Liver (tissue), 8 donors: ENCODE measurements at regions not wholly inside any gene's neighbourhood (a gene's known extent, or its start where the extent isn't known, plus 50 kb on each side); places are given as distances from the start of the nearest gene placed in this dataset.

Experiments used
- DNase-seq: peaks from one replicate; pipeline ENCODE4 v3.0.0-alpha.2; 2017; ENCODE audit warnings: low spot score
- H3K27ac ChIP-seq, 2 donors: one replicate each; pipeline ENCODE4 v1.7.0; 2013; ENCODE audit warnings: inconsistent platforms in 2 of 2, low read length in 2 of 2, control low read depth in 1 of 2, low read depth in 1 of 2, mild to moderate bottlenecking in 1 of 2
- H3K27me3 ChIP-seq, 4 donors: one replicate each; pipeline versions ENCODE4 v1.6.1 to v1.7.0; 2013; ENCODE audit warnings: low read length in 3 of 4, inconsistent platforms in 1 of 4, mild to moderate bottlenecking in 1 of 4, moderate library complexity in 1 of 4; ENCODE audit not compliant: control insufficient read depth in 4 of 4, insufficient read depth in 4 of 4
- H3K36me3 ChIP-seq, 4 donors: one replicate each; pipeline versions ENCODE4 v1.6.1 to v1.7.0; 2013; ENCODE audit warnings: low read length in 3 of 4, mild to moderate bottlenecking in 3 of 4, low read depth in 1 of 4, moderate library complexity in 1 of 4; ENCODE audit not compliant: control insufficient read depth in 4 of 4, insufficient read depth in 3 of 4
- H3K4me1 ChIP-seq, 4 donors: one replicate each; pipeline versions ENCODE4 v1.6.1 to v1.7.0; 2013; ENCODE audit warnings: low read length in 3 of 4, mild to moderate bottlenecking in 3 of 4, moderate library complexity in 1 of 4; ENCODE audit not compliant: control insufficient read depth in 4 of 4, insufficient read depth in 4 of 4
- H3K4me3 ChIP-seq, 3 donors: one replicate each; pipeline versions ENCODE4 v1.6.1 to v1.7.0; 2013; ENCODE audit warnings: low read length in 3 of 3, control low read depth in 1 of 3, low read depth in 1 of 3, mild to moderate bottlenecking in 1 of 3
- H3K9ac ChIP-seq, 2 donors: one replicate each; pipeline ENCODE4 v1.7.0; 2013; ENCODE audit warnings: low read length in 2 of 2, mild to moderate bottlenecking in 2 of 2, moderate library complexity in 2 of 2, control low read depth in 1 of 2, low read depth in 1 of 2
- H3K9me3 ChIP-seq, 4 donors: one replicate each; pipeline versions ENCODE4 v1.6.1 to v1.7.0; 2013; ENCODE audit warnings: low read length in 3 of 4; ENCODE audit not compliant: control insufficient read depth in 4 of 4
- EGR1 ChIP-seq, 2 donors: IDR thresholded peaks; 2 replicates each; pipeline ENCODE4 v1.6.1; 2016 to 2018; ENCODE audit warnings: antibody characterized with exemption in 2 of 2, low read depth in 2 of 2
- FOXA1 ChIP-seq: IDR thresholded peaks from 2 replicates; pipeline ENCODE4 v1.6.1; 2016; ENCODE audit warnings: antibody characterized with exemption
- FOXA2 ChIP-seq: IDR thresholded peaks from 2 replicates; pipeline ENCODE4 v1.6.1; 2016; ENCODE audit warnings: antibody characterized with exemption
- GABPA ChIP-seq, 2 donors: IDR thresholded peaks in 1 of 2; conservative IDR thresholded peaks in 1 of 2; 2 replicates each; pipeline ENCODE4 v1.6.1; 2016; ENCODE audit warnings: antibody characterized with exemption in 2 of 2, mild to moderate bottlenecking in 1 of 2, moderate library complexity in 1 of 2
- HNF4A ChIP-seq, 2 donors: conservative IDR thresholded peaks; 2 replicates each; pipeline ENCODE4 v1.6.1; 2016; ENCODE audit warnings: antibody characterized with exemption in 2 of 2, mild to moderate bottlenecking in 2 of 2
- HNF4G ChIP-seq: IDR thresholded peaks from 2 replicates; pipeline ENCODE4 v1.6.1; 2016; ENCODE audit warnings: antibody characterized with exemption
- JUND ChIP-seq, 2 donors: IDR thresholded peaks; 2 replicates each; pipeline ENCODE4 v1.6.1; 2016; ENCODE audit warnings: antibody characterized with exemption in 2 of 2
- MAX ChIP-seq: IDR thresholded peaks from 2 replicates; pipeline ENCODE4 v1.6.1; 2016; ENCODE audit warnings: antibody characterized with exemption
- NR2F2 ChIP-seq: IDR thresholded peaks from 2 replicates; pipeline ENCODE4 v1.6.1; 2016; ENCODE audit warnings: antibody characterized with exemption
- RAD21 ChIP-seq, 2 donors: IDR thresholded peaks; 2 replicates each; pipeline ENCODE4 v1.6.1; 2016; ENCODE audit warnings: antibody characterized with exemption in 2 of 2, mild to moderate bottlenecking in 2 of 2
- REST ChIP-seq: IDR thresholded peaks from 2 replicates; pipeline ENCODE4 v1.6.1; 2016; ENCODE audit warnings: antibody characterized with exemption, mild to moderate bottlenecking
- RXRA ChIP-seq, 2 donors: IDR thresholded peaks; 2 replicates each; pipeline ENCODE4 v1.6.1; 2017 to 2018; ENCODE audit warnings: antibody characterized with exemption in 2 of 2, mild to moderate bottlenecking in 1 of 2
- SP1 ChIP-seq: IDR thresholded peaks from 2 replicates; pipeline ENCODE4 v1.6.1; 2018; ENCODE audit warnings: antibody characterized with exemption, mild to moderate bottlenecking
- TAF1 ChIP-seq: conservative IDR thresholded peaks from 2 replicates; pipeline ENCODE4 v1.6.1; 2016; ENCODE audit warnings: antibody characterized with exemption, mild to moderate bottlenecking
- YY1 ChIP-seq: IDR thresholded peaks from 2 replicates; pipeline ENCODE4 v1.6.1; 2016; ENCODE audit warnings: antibody characterized with exemption, mild to moderate bottlenecking
- ZBTB33 ChIP-seq: IDR thresholded peaks from 2 replicates; pipeline ENCODE4 v1.6.1; 2016; ENCODE audit warnings: antibody characterized with exemption
- WGBS: extraction: QIAGEN DNeasy Blood & Tissue Kit; methylation state at CpG from one replicate; pipeline ENCODE4 v1.1.7; 2013; 5-methylcytosine and 5-hydroxymethylcytosine counted together
- TF ChIP-seq, protein P1 (sequence below): fragments of 150-350 bp; IDR thresholded peaks from 2 replicates; pipeline ENCODE4 v1.5.1; 2017; ENCODE audit warnings: improper control_type of control experiment, low read depth, low read length; ENCODE audit not compliant: missing input control
- TF ChIP-seq, protein P2 (sequence below): IDR thresholded peaks from 2 replicates; pipeline ENCODE4 v1.6.1; 2016; ENCODE audit warnings: antibody characterized with exemption
- donor health status: healthy.
- donor health status: healthy.
- donor health status: healthy.
- donor health status: healthy.
- donor health status: healthy.

- Histone ChIP-seq H3K4me1 (no peaks in the 10 kb centered on the region), H3K4me3 (no peak overlapping the region), H3K27ac (no peak overlapping the region), H3K36me3 (no peaks in the 10 kb centered on the region), H3K9me3 (no peaks in the 10 kb centered on the region), H3K27me3 (no peaks in the 10 kb centered on the region), H3K9ac (no peak overlapping the region)
- no peak for DNase-seq
- TF ChIP-seq RAD21 (IDR thresholded peaks at IDR 0.05): no peak
- TF ChIP-seq, protein P1, sequence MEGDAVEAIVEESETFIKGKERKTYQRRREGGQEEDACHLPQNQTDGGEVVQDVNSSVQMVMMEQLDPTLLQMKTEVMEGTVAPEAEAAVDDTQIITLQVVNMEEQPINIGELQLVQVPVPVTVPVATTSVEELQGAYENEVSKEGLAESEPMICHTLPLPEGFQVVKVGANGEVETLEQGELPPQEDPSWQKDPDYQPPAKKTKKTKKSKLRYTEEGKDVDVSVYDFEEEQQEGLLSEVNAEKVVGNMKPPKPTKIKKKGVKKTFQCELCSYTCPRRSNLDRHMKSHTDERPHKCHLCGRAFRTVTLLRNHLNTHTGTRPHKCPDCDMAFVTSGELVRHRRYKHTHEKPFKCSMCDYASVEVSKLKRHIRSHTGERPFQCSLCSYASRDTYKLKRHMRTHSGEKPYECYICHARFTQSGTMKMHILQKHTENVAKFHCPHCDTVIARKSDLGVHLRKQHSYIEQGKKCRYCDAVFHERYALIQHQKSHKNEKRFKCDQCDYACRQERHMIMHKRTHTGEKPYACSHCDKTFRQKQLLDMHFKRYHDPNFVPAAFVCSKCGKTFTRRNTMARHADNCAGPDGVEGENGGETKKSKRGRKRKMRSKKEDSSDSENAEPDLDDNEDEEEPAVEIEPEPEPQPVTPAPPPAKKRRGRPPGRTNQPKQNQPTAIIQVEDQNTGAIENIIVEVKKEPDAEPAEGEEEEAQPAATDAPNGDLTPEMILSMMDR: no peak
- TF ChIP-seq REST: no peak
- TF ChIP-seq HNF4G: no peak
- no peak for TF ChIP-seq FOXA2
- no peak for TF ChIP-seq YY1
- TF ChIP-seq RXRA (IDR thresholded peaks at IDR 0.05): no peak
- no peak for TF ChIP-seq MAX
- no peak for TF ChIP-seq HNF4A (conservative IDR thresholded peaks at IDR 0.05)
- TF ChIP-seq, protein P2, sequence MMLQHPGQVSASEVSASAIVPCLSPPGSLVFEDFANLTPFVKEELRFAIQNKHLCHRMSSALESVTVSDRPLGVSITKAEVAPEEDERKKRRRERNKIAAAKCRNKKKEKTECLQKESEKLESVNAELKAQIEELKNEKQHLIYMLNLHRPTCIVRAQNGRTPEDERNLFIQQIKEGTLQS: no peak
- no peak for TF ChIP-seq NR2F2
- no peak for TF ChIP-seq GABPA (IDR thresholded peaks at IDR 0.05 in 1 of 2, conservative IDR thresholded peaks at IDR 0.05 in 1 of 2)
- no peak for TF ChIP-seq ZBTB33
- no peak for TF ChIP-seq TAF1
- TF ChIP-seq EGR1 (IDR thresholded peaks at IDR 0.05; ENCODE audit: low read depth in 2 of 2): no peak
- TF ChIP-seq FOXA1: no peak
- TF ChIP-seq JUND (IDR thresholded peaks at IDR 0.05): no peak
- no peak for TF ChIP-seq SP1
- WGBS: 88% methylated on average over 1 of the region's 1 CpG
These were observed 72.1 kb upstream of the ATP2C1 start for GRCh38 chr3:130821806-130822205.
